ENCODE measurements at regions not wholly inside any gene's neighbourhood (a gene's known extent, or its start where the extent isn't known, plus 50 kb on each side); places are given as distances from the start of the nearest gene placed in this dataset.

- no CpG with 5 or more reads among the region's 8 CpGs for WGBS (ENCODE audit: insufficient coverage, low lambda C conversion rate)
- Histone ChIP-seq H3K9me3 (ENCODE audit: control insufficient read depth, low read depth, low read length) (no peaks in the 10 kb centered on the region), H3K27ac (ENCODE audit: low read length) (no peak overlapping the region), H3K27me3 (ENCODE audit: control insufficient read depth, insufficient read depth, low read length) (no peaks in the 10 kb centered on the region), H3K4me3 (ENCODE audit: low read length) (no peak overlapping the region), H3K4me1 (ENCODE audit: control insufficient read depth, insufficient read depth, low read length) (no peaks in the 10 kb centered on the region), H3K36me3 (ENCODE audit: control insufficient read depth, insufficient read depth, low read length) (no peaks in the 10 kb centered on the region)
- DNase-seq = no peak
Observed at GRCh38 chr11:98630736-98631135, 390.0 kb upstream of the CNTN5 start.

- no peaks in the 10 kb centered on the region for H3K4me1 ChIP-seq (ENCODE audit: control insufficient read depth, insufficient read depth, low read length)
- H3K9me3 ChIP-seq (ENCODE audit: control insufficient read depth, low read depth, low read length) = no peaks in the 10 kb centered on the region
- no peak overlapping the region for H3K27ac ChIP-seq (ENCODE audit: low read length)
- H3K4me3 ChIP-seq (ENCODE audit: low read length) = no peak overlapping the region
- H3K36me3 ChIP-seq (ENCODE audit: control insufficient read depth, insufficient read depth, low read length) = no peaks in the 10 kb centered on the region
- H3K27me3 ChIP-seq (ENCODE audit: control insufficient read depth, insufficient read depth, low read length) = no peaks in the 10 kb centered on the region
- DNase-seq = no peak
Observed at GRCh38 chr11:98657711-98658110, 363.0 kb upstream of the CNTN5 start.

GRCh38 chr11:98659431-98659830 is 361.3 kb upstream of the CNTN5 start:
- H3K9me3 ChIP-seq (ENCODE audit: control insufficient read depth, low read depth, low read length) = no peaks in the 10 kb centered on the region
- no CpG with 5 or more reads among the region's 4 CpGs for WGBS (ENCODE audit: insufficient coverage, low lambda C conversion rate)
- H3K36me3 ChIP-seq (ENCODE audit: control insufficient read depth, insufficient read depth, low read length) = no peaks in the 10 kb centered on the region
- no peaks in the 10 kb centered on the region for H3K4me1 ChIP-seq (ENCODE audit: control insufficient read depth, insufficient read depth, low read length)
- no peak overlapping the region for H3K27ac ChIP-seq (ENCODE audit: low read length)
- no peaks in the 10 kb centered on the region for H3K27me3 ChIP-seq (ENCODE audit: control insufficient read depth, insufficient read depth, low read length)
- DNase-seq = no peak
- H3K4me3 ChIP-seq (ENCODE audit: low read length) = no peak overlapping the region

GRCh38 chr11:98674390-98674789 is 346.4 kb upstream of the CNTN5 start:
- H3K4me3 ChIP-seq (ENCODE audit: low read length) = no peak overlapping the region
- no peaks in the 10 kb centered on the region for H3K36me3 ChIP-seq (ENCODE audit: control insufficient read depth, insufficient read depth, low read length)
- WGBS (ENCODE audit: insufficient coverage, low lambda C conversion rate) = 100% methylated on average over 1 of the region's 2 CpGs
- no peak overlapping the region for H3K27ac ChIP-seq (ENCODE audit: low read length)
- no peak for DNase-seq
- H3K9me3 ChIP-seq (ENCODE audit: control insufficient read depth, low read depth, low read length) = no peaks in the 10 kb centered on the region
- H3K27me3 ChIP-seq (ENCODE audit: control insufficient read depth, insufficient read depth, low read length) = no peaks in the 10 kb centered on the region
- no peaks in the 10 kb centered on the region for H3K4me1 ChIP-seq (ENCODE audit: control insufficient read depth, insufficient read depth, low read length)

- no peaks in the 10 kb centered on the region for H3K27me3 ChIP-seq (ENCODE audit: control insufficient read depth, insufficient read depth, low read length)
- H3K36me3 ChIP-seq (ENCODE audit: control insufficient read depth, insufficient read depth, low read length) = no peaks in the 10 kb centered on the region
- no peaks in the 10 kb centered on the region for H3K9me3 ChIP-seq (ENCODE audit: control insufficient read depth, low read depth, low read length)
- DNase-seq = no peak
- no peak overlapping the region for H3K27ac ChIP-seq (ENCODE audit: low read length)
- no CpG with 5 or more reads among the region's 1 CpG for WGBS (ENCODE audit: insufficient coverage, low lambda C conversion rate)
- no peak overlapping the region for H3K4me3 ChIP-seq (ENCODE audit: low read length)
- H3K4me1 ChIP-seq (ENCODE audit: control insufficient read depth, insufficient read depth, low read length) = no peaks in the 10 kb centered on the region
Observed at GRCh38 chr11:98679673-98680072, 341.1 kb upstream of the CNTN5 start.

GRCh38 chr11:98701541-98701940 is 319.2 kb upstream of the CNTN5 start:
- Histone ChIP-seq H3K27ac (ENCODE audit: low read length) (no peak overlapping the region), H3K27me3 (ENCODE audit: control insufficient read depth, insufficient read depth, low read length) (no peaks in the 10 kb centered on the region), H3K9me3 (ENCODE audit: control insufficient read depth, low read depth, low read length) (no peaks in the 10 kb centered on the region), H3K36me3 (ENCODE audit: control insufficient read depth, insufficient read depth, low read length) (no peaks in the 10 kb centered on the region), H3K4me3 (ENCODE audit: low read length) (no peak overlapping the region), H3K4me1 (ENCODE audit: control insufficient read depth, insufficient read depth, low read length) (no peaks in the 10 kb centered on the region)
- no CpG with 5 or more reads among the region's 1 CpG for WGBS (ENCODE audit: insufficient coverage, low lambda C conversion rate)
- DNase-seq = no peak

GRCh38 chr11:98703779-98704556 is 316.8 kb upstream of the CNTN5 start:
- 61% methylated on average over 3 of the region's 4 CpGs for WGBS (ENCODE audit: insufficient coverage, low lambda C conversion rate)
- no peaks in the 10 kb centered on the region for H3K36me3 ChIP-seq (ENCODE audit: control insufficient read depth, insufficient read depth, low read length)
- no peaks in the 10 kb centered on the region for H3K4me1 ChIP-seq (ENCODE audit: control insufficient read depth, insufficient read depth, low read length)
- H3K27ac ChIP-seq (ENCODE audit: low read length) = no peak overlapping the region
- no peaks in the 10 kb centered on the region for H3K9me3 ChIP-seq (ENCODE audit: control insufficient read depth, low read depth, low read length)
- H3K27me3 ChIP-seq (ENCODE audit: control insufficient read depth, insufficient read depth, low read length) = no peaks in the 10 kb centered on the region
- DNase-seq = no peak
- H3K4me3 ChIP-seq (ENCODE audit: low read length) = no peak overlapping the region

- no peaks in the 10 kb centered on the region for H3K27me3 ChIP-seq (ENCODE audit: control insufficient read depth, insufficient read depth, low read length)
Observed at GRCh38 chr11:98710026-98710425, 310.7 kb upstream of the CNTN5 start.

GRCh38 chr11:98710986-98711385 is 309.8 kb upstream of the CNTN5 start:
- no peaks in the 10 kb centered on the region for H3K4me1 ChIP-seq (ENCODE audit: control insufficient read depth, insufficient read depth, low read length)
- H3K4me3 ChIP-seq (ENCODE audit: low read length) = no peak overlapping the region
- H3K27ac ChIP-seq (ENCODE audit: low read length) = no peak overlapping the region
- H3K9me3 ChIP-seq (ENCODE audit: control insufficient read depth, low read depth, low read length) = no peaks in the 10 kb centered on the region
- 40% methylated on average over 1 of the region's 5 CpGs for WGBS (ENCODE audit: insufficient coverage, low lambda C conversion rate)
- no peaks in the 10 kb centered on the region for H3K27me3 ChIP-seq (ENCODE audit: control insufficient read depth, insufficient read depth, low read length)
- H3K36me3 ChIP-seq (ENCODE audit: control insufficient read depth, insufficient read depth, low read length) = no peaks in the 10 kb centered on the region
- DNase-seq = no peak

More at GRCh38 chr11:98710026-98710425, 310.7 kb upstream of the CNTN5 start:
- Histone ChIP-seq H3K4me3 (ENCODE audit: low read length) (no peak overlapping the region), H3K36me3 (ENCODE audit: control insufficient read depth, insufficient read depth, low read length) (no peaks in the 10 kb centered on the region), H3K9me3 (ENCODE audit: control insufficient read depth, low read depth, low read length) (no peaks in the 10 kb centered on the region), H3K4me1 (ENCODE audit: control insufficient read depth, insufficient read depth, low read length) (no peaks in the 10 kb centered on the region), H3K27ac (ENCODE audit: low read length) (no peak overlapping the region)
- DNase-seq = no peak

GRCh38 chr11:98720951-98721350 is 299.8 kb upstream of the CNTN5 start:
- Histone ChIP-seq H3K9me3 (ENCODE audit: control insufficient read depth, low read depth, low read length) (peaks cover 3% of the 10 kb centered on the region), H3K36me3 (ENCODE audit: control insufficient read depth, insufficient read depth, low read length) (no peaks in the 10 kb centered on the region), H3K27me3 (ENCODE audit: control insufficient read depth, insufficient read depth, low read length) (no peaks in the 10 kb centered on the region), H3K27ac (ENCODE audit: low read length) (no peak overlapping the region), H3K4me3 (ENCODE audit: low read length) (no peak overlapping the region), H3K4me1 (ENCODE audit: control insufficient read depth, insufficient read depth, low read length) (no peaks in the 10 kb centered on the region)
- WGBS (ENCODE audit: insufficient coverage, low lambda C conversion rate) = 83% methylated on average over 1 of the region's 3 CpGs
- no peak for DNase-seq

GRCh38 chr11:98725471-98725870 is 295.3 kb upstream of the CNTN5 start:
- H3K9me3 ChIP-seq (ENCODE audit: control insufficient read depth, low read depth, low read length) = no peaks in the 10 kb centered on the region
- WGBS (ENCODE audit: insufficient coverage, low lambda C conversion rate) = 83% methylated on average over 1 of the region's 5 CpGs

More at GRCh38 chr11:98725471-98725870, 295.3 kb upstream of the CNTN5 start:
- Histone ChIP-seq H3K27me3 (ENCODE audit: control insufficient read depth, insufficient read depth, low read length) (no peaks in the 10 kb centered on the region), H3K4me3 (ENCODE audit: low read length) (no peak overlapping the region), H3K27ac (ENCODE audit: low read length) (no peak overlapping the region), H3K36me3 (ENCODE audit: control insufficient read depth, insufficient read depth, low read length) (no peaks in the 10 kb centered on the region), H3K4me1 (ENCODE audit: control insufficient read depth, insufficient read depth, low read length) (no peaks in the 10 kb centered on the region)
- DNase-seq = no peak

Data from large intestine (tissue), 3 donors.